SH-SY5Y (cell line): ENCODE measurements at regions not wholly inside any gene's neighbourhood (a gene's known extent, or its start where the extent isn't known, plus 50 kb on each side); places are given as distances from the start of the nearest gene placed in this dataset.

Experiments
- GATA2 ChIP-seq: IDR thresholded peaks from 2 replicates; pipeline ENCODE4 v1.6.1; 2011; ENCODE audit warnings: mild to moderate bottlenecking, low read depth, low read length
- GATA3 ChIP-seq: IDR thresholded peaks from 2 replicates; pipeline ENCODE4 v1.6.1; 2011; ENCODE audit warnings: low read depth, mild to moderate bottlenecking, low read length, moderate library complexity

- TF ChIP-seq GATA2 = no peak
- no peak for TF ChIP-seq GATA3
These were observed 56.1 kb upstream of the SPRED2 start for GRCh38 chr2:65488527-65488926.

- TF ChIP-seq GATA2 (no peak), GATA3 (no peak)
These were observed 55.0 kb upstream of the SPRED2 start for GRCh38 chr2:65487404-65487803.

GRCh38 chr2:65486802-65487201, 54.4 kb upstream of the SPRED2 start:
- TF ChIP-seq GATA3 (no peak), GATA2 (no peak)

GRCh38 chr2:65486282-65486681, 53.9 kb upstream of the SPRED2 start:
- TF ChIP-seq GATA3 = no peak
- no peak for TF ChIP-seq GATA2

- TF ChIP-seq GATA3 = no peak
- no peak for TF ChIP-seq GATA2
These were observed 53.4 kb upstream of the SPRED2 start for GRCh38 chr2:65485839-65486238.

- TF ChIP-seq GATA3 (no peak), GATA2 (no peak)
These were observed 51.4 kb upstream of the SPRED2 start for GRCh38 chr2:65483763-65484162.

- TF ChIP-seq GATA2 (no peak), GATA3 (no peak)
These were observed 50.6 kb upstream of the SPRED2 start for GRCh38 chr2:65482971-65483370.
